AG10803 (cell line): ENCODE measurements at regions not wholly inside any gene's neighbourhood (a gene's known extent, or its start where the extent isn't known, plus 50 kb on each side); places are given as distances from the start of the nearest gene placed in this dataset.

Source experiments
- DNase-seq: peaks from one replicate; pipeline ENCODE4 v3.0.0; 2010; ENCODE audit warnings: low read depth
- H3K4me3 ChIP-seq: 2 replicates; pipeline ENCODE4 v1.5.1; 2011; ENCODE audit warnings: mild to moderate bottlenecking, low read length, control low read depth
- TF ChIP-seq, protein P1 (sequence below): conservative IDR thresholded peaks from 2 replicates; pipeline ENCODE4 v1.5.1; 2011; ENCODE audit warnings: mild to moderate bottlenecking, low read length, control low read depth, inconsistent platforms

DNA sequence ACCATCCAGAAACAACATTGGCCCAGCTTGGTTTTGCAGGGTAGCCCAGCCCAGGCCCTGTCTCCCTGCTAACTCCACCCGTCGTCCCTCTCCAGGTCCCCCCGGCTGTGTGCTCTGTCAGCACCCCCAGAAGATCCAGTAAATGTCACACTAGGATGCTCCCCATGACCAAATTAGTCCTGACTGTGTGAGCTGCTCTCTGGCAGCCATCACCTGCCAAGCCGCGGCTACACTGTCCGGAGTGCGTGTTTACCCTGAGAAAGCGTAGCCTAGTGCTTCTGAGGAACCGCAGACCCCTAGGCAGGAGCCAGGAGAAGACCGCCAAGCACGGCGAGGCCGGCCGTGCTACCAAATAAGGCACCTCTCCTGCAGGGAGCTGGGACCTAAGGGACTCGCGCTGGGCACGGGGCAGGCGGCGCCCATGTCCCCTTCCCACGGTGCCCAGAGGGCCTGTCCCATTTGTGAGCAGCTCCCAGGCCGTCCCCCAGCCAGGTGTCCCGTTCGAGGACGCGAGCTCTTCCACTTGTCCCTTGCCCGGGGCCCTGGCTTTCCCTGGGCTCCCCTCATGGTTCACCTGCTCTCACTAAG lies 849.9 kb downstream of the RNF144A start:
- TF ChIP-seq, protein P1, sequence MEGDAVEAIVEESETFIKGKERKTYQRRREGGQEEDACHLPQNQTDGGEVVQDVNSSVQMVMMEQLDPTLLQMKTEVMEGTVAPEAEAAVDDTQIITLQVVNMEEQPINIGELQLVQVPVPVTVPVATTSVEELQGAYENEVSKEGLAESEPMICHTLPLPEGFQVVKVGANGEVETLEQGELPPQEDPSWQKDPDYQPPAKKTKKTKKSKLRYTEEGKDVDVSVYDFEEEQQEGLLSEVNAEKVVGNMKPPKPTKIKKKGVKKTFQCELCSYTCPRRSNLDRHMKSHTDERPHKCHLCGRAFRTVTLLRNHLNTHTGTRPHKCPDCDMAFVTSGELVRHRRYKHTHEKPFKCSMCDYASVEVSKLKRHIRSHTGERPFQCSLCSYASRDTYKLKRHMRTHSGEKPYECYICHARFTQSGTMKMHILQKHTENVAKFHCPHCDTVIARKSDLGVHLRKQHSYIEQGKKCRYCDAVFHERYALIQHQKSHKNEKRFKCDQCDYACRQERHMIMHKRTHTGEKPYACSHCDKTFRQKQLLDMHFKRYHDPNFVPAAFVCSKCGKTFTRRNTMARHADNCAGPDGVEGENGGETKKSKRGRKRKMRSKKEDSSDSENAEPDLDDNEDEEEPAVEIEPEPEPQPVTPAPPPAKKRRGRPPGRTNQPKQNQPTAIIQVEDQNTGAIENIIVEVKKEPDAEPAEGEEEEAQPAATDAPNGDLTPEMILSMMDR = no peak
- H3K4me3 ChIP-seq = no peak overlapping the region
- no peak for DNase-seq

DNA sequence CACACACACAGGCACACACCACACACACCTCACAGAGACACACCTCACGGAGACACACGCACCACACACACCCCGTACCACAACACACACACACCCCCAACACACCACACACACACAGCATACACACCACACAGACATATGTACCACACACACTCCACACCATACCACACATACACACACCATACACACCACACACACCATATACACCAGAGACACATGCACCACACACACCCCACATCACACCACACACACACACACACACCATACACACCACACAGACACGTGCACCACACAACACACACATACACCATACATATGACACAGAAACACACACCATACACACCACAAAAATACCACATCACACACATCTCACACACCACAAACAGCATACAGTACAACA lies 850.7 kb downstream of the RNF144A start:
- DNase-seq = no peak
- TF ChIP-seq, protein P1 = no peak
- H3K4me3 ChIP-seq = no peak overlapping the region

DNA sequence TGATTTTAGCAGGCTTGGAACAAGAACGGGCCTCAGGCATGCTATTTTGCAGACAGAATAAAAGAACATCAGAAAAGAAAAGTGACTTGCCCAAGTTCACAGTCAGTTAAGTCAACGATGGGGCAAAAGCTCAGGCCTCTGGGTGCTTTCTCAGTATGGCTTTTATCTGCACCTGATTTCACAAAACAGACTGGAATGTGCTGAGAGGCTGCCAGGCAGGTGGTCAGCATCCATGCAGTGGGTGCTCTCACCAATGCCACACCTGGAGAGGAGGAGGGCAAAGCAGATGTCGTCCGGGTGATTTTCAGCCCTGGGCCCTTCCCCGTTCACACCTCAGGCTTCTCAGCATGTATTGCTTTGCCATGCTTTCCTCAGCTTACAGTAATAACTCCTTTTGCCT lies 854.6 kb downstream of the RNF144A start:
- no peak overlapping the region for H3K4me3 ChIP-seq
- TF ChIP-seq, protein P1 = no peak
- no peak for DNase-seq

DNA sequence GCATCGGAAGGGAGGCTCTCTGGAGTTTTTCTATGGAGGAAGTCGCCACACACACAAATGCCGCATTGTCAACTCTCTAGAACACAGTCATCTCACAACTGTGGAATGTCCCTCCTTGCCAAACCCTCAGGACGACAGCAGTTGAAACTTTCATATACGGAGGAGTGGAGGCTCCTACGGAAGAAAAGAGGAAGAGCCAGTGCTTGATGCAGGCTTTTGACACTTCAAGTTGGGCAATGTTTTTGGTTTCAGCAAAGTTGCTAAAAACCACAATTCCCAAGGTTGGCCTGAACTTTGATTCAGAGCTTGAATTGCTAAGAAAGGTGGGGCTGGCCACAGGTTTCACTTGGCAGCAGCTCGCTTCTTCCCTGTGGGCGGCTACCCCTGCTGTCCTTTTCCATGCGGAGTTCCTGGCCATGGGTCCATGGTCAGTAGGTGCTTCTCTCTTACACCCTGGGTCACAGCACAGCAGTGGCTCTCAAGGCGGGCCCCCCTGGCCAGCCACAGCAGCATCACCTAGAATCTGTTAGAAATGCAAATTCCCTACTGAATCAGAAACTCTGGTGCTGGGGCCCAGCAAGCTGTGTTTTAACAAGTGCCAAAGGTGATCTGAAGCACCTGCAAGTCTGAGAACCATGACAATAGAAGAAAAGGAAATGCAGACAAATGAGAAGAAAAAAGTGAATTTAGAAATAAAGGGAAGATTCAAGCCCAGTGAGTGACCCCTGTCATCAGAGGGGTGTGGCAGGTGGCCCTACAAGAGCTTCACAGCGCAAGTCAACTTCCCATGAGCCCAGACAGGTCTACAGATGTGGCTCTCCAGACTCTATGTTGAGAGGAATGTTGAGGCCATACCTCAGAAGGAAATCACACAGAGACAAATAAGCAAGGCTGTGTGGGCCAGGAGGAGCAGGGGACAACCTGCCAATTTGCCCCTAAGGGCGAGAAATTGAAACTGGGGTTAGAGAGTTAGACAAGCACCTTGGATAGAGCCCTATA lies 856.4 kb downstream of the RNF144A start:
- TF ChIP-seq, protein P1 = no peak
- H3K4me3 ChIP-seq = no peak overlapping the region
- DNase-seq = peak; percentile 72

DNA sequence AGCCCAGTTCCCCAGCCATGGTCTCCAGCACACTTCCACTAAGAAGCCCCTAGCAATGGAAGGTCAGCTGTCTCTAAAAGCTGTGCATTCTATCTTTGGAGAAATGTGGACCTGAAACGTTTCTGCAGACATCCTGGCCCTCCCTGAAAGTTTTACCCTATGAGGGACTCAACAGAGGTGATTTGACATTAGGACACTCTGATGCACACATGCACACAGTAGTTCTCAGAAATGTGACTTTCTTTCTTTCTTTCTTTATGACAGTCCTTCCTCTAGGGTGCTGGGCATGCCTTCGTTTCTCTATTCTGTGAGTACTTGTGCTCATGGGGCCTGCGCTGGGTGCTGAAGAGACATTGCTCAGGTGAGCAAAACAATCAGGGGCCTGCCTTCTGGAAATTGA lies 857.3 kb downstream of the RNF144A start:
- TF ChIP-seq, protein P1 = no peak
- DNase-seq = no peak
- H3K4me3 ChIP-seq = no peak overlapping the region

DNA sequence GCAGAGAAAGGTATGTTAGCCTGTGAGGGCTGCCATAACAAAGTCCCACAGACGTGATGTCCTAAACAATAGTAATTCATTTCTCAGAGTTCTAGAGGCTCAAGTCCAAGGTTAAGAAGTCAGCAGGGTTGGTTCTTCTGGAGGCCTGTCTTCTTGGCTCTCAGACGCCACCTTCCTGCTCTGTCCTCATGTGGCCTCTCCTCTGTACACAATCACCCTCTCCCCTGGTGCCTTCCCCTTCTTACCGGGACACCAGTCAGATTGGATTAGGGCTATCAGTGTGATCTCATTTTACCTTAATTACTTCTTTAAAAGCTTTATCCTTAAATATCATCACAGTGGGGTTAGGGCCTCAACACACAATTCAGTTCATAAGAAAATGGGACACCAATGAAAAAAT lies 860.5 kb downstream of the RNF144A start:
- TF ChIP-seq, protein P1 = no peak
- H3K4me3 ChIP-seq = no peak overlapping the region

DNA sequence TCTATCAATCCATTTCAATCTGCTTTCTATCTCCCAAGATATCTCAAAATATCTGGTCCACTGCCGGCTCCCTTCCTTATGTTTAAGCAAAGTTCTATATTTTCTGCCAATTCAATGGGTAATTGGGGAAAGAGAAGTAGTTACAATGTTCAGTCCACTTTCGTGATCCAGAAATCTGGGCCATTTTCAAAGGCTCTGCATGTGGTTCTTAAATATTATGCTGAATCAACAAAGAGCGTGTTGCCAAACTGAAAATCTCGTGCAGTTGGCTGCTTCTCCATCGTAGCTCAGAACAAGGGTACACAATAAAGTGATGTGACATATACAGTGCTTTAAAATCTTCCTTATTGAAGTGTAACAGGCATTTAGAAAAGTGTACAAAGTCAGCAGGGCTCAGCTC lies 863.1 kb downstream of the RNF144A start:
- no peak overlapping the region for H3K4me3 ChIP-seq
- DNase-seq = no peak
- TF ChIP-seq, protein P1 = no peak

More for the DNA sequence above, 860.5 kb downstream of the RNF144A start:
- no peak for DNase-seq
